ENCODE measurements at regions not wholly inside any gene's neighbourhood (a gene's known extent, or its start where the extent isn't known, plus 50 kb on each side); places are given as distances from the start of the nearest gene placed in this dataset.

DNA sequence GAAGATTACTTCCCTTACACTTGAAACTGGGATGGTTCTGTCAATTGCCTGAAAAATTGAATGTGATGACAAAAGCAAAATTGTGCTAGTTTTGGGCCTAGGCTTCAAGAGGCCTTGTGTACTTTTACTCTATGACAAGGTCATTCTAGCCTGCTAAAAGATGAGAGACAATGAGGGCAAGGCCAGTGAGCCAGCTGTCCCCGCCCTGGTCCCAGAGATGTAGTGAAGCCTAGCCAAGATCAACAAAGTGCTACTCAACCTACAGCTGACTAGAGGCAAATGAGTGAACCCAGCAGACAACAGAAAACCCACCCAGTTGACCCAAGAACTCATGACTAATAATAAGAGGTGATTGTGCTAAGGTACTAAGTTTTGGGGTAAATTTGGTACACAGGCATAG, 248.7 kb downstream of the IL15 start:
- no peak for DNase-seq
- Histone ChIP-seq H3K27me3 (no peaks in the 10 kb centered on the region), H3K4me3 (no peak overlapping the region), H3K4me1 (no peaks in the 10 kb centered on the region), H3K27ac (no peak overlapping the region), H3K9me3 (no peaks in the 10 kb centered on the region), H3K36me3 (no peaks in the 10 kb centered on the region)
- TF ChIP-seq, protein P1, sequence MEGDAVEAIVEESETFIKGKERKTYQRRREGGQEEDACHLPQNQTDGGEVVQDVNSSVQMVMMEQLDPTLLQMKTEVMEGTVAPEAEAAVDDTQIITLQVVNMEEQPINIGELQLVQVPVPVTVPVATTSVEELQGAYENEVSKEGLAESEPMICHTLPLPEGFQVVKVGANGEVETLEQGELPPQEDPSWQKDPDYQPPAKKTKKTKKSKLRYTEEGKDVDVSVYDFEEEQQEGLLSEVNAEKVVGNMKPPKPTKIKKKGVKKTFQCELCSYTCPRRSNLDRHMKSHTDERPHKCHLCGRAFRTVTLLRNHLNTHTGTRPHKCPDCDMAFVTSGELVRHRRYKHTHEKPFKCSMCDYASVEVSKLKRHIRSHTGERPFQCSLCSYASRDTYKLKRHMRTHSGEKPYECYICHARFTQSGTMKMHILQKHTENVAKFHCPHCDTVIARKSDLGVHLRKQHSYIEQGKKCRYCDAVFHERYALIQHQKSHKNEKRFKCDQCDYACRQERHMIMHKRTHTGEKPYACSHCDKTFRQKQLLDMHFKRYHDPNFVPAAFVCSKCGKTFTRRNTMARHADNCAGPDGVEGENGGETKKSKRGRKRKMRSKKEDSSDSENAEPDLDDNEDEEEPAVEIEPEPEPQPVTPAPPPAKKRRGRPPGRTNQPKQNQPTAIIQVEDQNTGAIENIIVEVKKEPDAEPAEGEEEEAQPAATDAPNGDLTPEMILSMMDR (IDR thresholded peaks at IDR 0.05), result no peak
- intact Hi-C loops (cut with DNase I), result no loop called here
- WGBS, 2 donors, result 88 to 94% methylated on average over 1 of the region's 1 CpG
- no peak for ATAC-seq

DNA sequence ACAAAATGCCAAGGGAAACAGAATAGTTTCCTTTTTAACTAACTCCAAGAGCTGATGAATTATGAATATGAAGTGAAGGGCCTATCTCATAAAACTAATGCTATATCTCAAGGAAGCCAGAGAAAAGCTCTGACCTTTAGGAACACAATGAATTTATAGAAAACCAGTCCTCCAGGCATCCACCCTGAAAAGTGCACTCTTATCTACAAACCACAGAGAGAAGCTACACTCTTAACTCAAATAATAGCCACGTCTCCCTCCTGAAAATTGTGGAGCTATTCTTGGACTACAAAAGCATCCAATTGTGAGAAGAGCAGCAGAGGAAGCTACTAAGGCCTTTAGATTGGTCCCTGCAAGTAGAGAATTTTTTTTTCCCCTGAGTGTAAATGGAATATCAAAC, 253.9 kb downstream of the IL15 start:
- intact Hi-C loops (cut with DNase I), result no loop called here
- WGBS, 2 donors, result 3 to 11% methylated on average over 1 of the region's 1 CpG

DNA sequence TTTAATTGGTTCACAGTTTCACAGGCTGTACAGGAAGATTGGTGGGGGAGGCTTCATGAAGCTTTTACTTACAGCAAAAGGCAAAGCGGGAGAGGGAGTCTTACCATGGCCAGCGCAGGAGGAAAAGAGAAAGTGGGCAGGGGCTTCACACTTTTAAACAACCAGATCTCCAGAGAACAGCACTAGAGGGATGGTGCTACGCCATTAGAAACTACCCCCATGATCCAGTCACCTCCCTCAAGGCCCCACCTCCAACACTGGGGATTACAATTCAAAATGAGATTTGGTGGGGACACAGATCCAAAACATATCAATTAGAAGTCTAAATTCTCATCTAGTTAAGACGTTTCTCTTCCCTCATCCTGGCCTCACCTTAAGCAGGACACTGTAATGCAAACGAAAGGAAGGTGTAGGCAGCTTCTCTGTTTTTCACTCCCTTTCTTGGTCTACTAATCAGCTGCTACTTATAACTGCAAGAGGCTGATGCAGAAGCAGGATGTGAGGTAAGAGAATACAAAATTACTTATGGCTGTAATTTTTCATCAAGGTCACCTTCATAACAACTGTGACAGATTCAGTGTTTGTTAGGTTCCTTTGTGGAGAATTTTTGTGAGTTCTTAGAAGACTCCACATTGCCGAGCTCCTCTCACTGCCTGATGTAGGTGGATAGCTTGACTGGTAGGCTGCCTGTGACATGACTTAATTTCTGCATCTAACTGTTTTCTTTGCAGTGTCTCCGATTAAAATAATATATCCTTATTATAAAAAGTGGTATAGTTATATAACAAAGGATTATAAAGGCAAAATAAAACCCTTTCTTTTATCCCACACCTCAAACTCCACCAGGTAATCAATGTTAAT, 255.1 kb downstream of the IL15 start:
- ATAC-seq (no peak), DNase-seq (no peak)
- H3K4me3 ChIP-seq, result no peak overlapping the region
- no peaks in the 10 kb centered on the region for H3K27me3 ChIP-seq
- intact Hi-C loops (cut with DNase I), result no loop called here
- H3K9me3 ChIP-seq, result no peaks in the 10 kb centered on the region
- TF ChIP-seq, protein P1 (IDR thresholded peaks at IDR 0.05), result no peak
- no peak overlapping the region for H3K27ac ChIP-seq
- H3K4me1 ChIP-seq, result no peaks in the 10 kb centered on the region
- no peaks in the 10 kb centered on the region for H3K36me3 ChIP-seq
- 87 to 89% methylated on average over 7 of the region's 7 CpGs for WGBS, 2 donors

More for the DNA sequence above, 253.9 kb downstream of the IL15 start:
- Histone ChIP-seq H3K4me3 (no peak overlapping the region), H3K4me1 (no peaks in the 10 kb centered on the region), H3K27ac (no peak overlapping the region), H3K9me3 (no peaks in the 10 kb centered on the region), H3K27me3 (no peaks in the 10 kb centered on the region), H3K36me3 (no peaks in the 10 kb centered on the region)
- TF ChIP-seq, protein P1 (IDR thresholded peaks at IDR 0.05), result no peak
- DNase-seq, result no peak
- ATAC-seq, result no peak

DNA sequence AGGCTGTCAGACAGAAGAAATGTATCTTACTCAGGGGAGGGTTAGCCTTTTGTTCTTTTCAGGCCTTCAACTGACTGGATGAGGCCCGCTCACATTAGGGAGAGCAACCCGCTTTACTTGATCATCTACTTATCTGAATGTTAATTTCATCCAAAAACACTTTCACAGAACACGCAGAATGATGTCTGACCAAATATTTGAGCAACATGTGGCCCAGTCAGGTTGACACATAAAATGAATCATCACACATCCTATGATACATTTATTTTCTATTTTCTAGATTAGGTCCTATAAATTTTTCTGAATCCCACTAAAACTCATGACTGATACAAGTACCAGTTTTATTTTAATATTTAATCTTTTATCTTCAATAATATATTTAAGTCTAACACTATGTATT, 260.3 kb downstream of the IL15 start:
- ATAC-seq, result no peak
- WGBS, 2 donors, result 95 to 99% methylated on average over 3 of the region's 3 CpGs

More for the DNA sequence above, 260.3 kb downstream of the IL15 start:
- no peak overlapping the region for H3K27ac ChIP-seq
- no peak for DNase-seq
- no peaks in the 10 kb centered on the region for H3K4me1 ChIP-seq
- no peaks in the 10 kb centered on the region for H3K36me3 ChIP-seq
- TF ChIP-seq, protein P1 (IDR thresholded peaks at IDR 0.05), result no peak
- no peak overlapping the region for H3K4me3 ChIP-seq
- H3K9me3 ChIP-seq, result no peaks in the 10 kb centered on the region
- intact Hi-C loops (cut with DNase I), result no loop called here
- no peaks in the 10 kb centered on the region for H3K27me3 ChIP-seq

All from heart right ventricle (tissue), 16 donors.